GM23338 (cell line): ENCODE measurements at regions not wholly inside any gene's neighbourhood (a gene's known extent, or its start where the extent isn't known, plus 50 kb on each side); places are given as distances from the start of the nearest gene placed in this dataset.

ENCODE experiments used
- ATAC-seq: fragments of 200-7000 bp; cut with Tn5 transposase; 3 replicates; pipeline ENCODE4 v1.9.1; 2020
- DNase-seq: peaks from one replicate; pipeline ENCODE4 v3.0.0-alpha.2; 2015; ENCODE audit warnings: low spot score
- H2AFZ ChIP-seq: fragments of 200-600 bp; sonication (generic); 2 replicates; pipeline ENCODE4 v1.8.0; 2016; ENCODE audit warnings: antibody characterized with exemption, mild to moderate bottlenecking, moderate library complexity
- H3F3A ChIP-seq: fragments of 200-600 bp; sonication (generic); replicated peaks from 2 replicates; pipeline ENCODE4 v1.8.0; 2017; ENCODE audit warnings: antibody characterized with exemption, mixed run types, low read depth
- H3K27ac ChIP-seq: fragments of 200-600 bp; sonication (generic); 2 replicates; pipeline ENCODE4 v1.6.1; 2016; ENCODE audit warnings: low read depth
- H3K27me3 ChIP-seq: fragments of 200-600 bp; sonication (generic); 2 replicates; pipeline ENCODE4 v1.8.0; 2016; ENCODE audit warnings: mild to moderate bottlenecking, mixed run types, moderate library complexity; ENCODE audit not compliant: insufficient read depth
- H3K36me3 ChIP-seq: fragments of 200-600 bp; sonication (generic); 2 replicates; pipeline ENCODE4 v1.8.0; 2016; ENCODE audit warnings: mild to moderate bottlenecking; ENCODE audit not compliant: insufficient read depth
- H3K4me1 ChIP-seq: fragments of 200-600 bp; sonication (generic); 2 replicates; pipeline ENCODE4 v1.8.0; 2016; ENCODE audit warnings: mild to moderate bottlenecking, moderate library complexity; ENCODE audit not compliant: insufficient read depth
- H3K4me2 ChIP-seq: fragments of 200-600 bp; sonication (generic); 2 replicates; pipeline ENCODE4 v1.7.1; 2017; ENCODE audit warnings: mixed run types
- H3K4me3 ChIP-seq: fragments of 200-600 bp; sonication (generic); 2 replicates; pipeline ENCODE4 v1.6.1; 2016; ENCODE audit warnings: mixed run types
- H3K79me2 ChIP-seq: fragments of 200-600 bp; sonication (generic); replicated peaks from 2 replicates; pipeline ENCODE4 v1.8.0; 2017; ENCODE audit warnings: mild to moderate bottlenecking; ENCODE audit not compliant: insufficient read depth
- H3K9me2 ChIP-seq: fragments of 200-600 bp; sonication (generic); 2 replicates; pipeline ENCODE4 v1.8.0; 2017; ENCODE audit not compliant: insufficient read depth
- H4K20me1 ChIP-seq: fragments of 200-600 bp; sonication (generic); replicated peaks from 2 replicates; pipeline ENCODE4 v1.8.0; 2017; ENCODE audit warnings: mild to moderate bottlenecking; ENCODE audit not compliant: insufficient read depth
- H3K27ac Mint-ChIP-seq: 2 replicates; pipeline ENCODE4 v1.8.0; 2020; ENCODE audit warnings: inconsistent platforms, mild to moderate bottlenecking, moderate library complexity, mixed read lengths
- H3K27me3 Mint-ChIP-seq: 3 replicates; pipeline ENCODE4 v1.8.0; 2022; ENCODE audit warnings: low read depth, mild to moderate bottlenecking, moderate library complexity, mixed read lengths, inconsistent platforms; ENCODE audit not compliant: insufficient read depth, poor library complexity
- H3K36me3 Mint-ChIP-seq: 3 replicates; pipeline ENCODE4 v1.8.0; 2021; ENCODE audit warnings: low read depth, mild to moderate bottlenecking, inconsistent platforms, moderate library complexity, mixed read lengths
- H3K4me1 Mint-ChIP-seq: 3 replicates; pipeline ENCODE4 v1.8.0; 2020; ENCODE audit warnings: mild to moderate bottlenecking, inconsistent platforms, mixed read lengths
- H3K4me3 Mint-ChIP-seq: 3 replicates; pipeline ENCODE4 v1.8.0; 2021; ENCODE audit warnings: moderate library complexity, mild to moderate bottlenecking, inconsistent platforms, mixed read lengths
- H3K9me3 Mint-ChIP-seq: 3 replicates; pipeline ENCODE4 v1.8.0; 2020; ENCODE audit warnings: moderate library complexity, mild to moderate bottlenecking, inconsistent platforms, mixed read lengths
- CREB1 ChIP-seq: fragments of 250-450 bp; sonication (Bioruptor Pico); IDR thresholded peaks from 2 replicates; pipeline ENCODE4 v1.5.0; 2020; ENCODE audit warnings: low read depth, mild to moderate bottlenecking, moderate library complexity
- EZH2 ChIP-seq: fragments of 200-600 bp; sonication (generic); IDR thresholded peaks from one replicate; pipeline ENCODE4 v1.8.0; 2017; ENCODE audit warnings: antibody characterized with exemption, mild to moderate bottlenecking, low read depth; ENCODE audit not compliant: unreplicated experiment
- EZH2phosphoT487 ChIP-seq: fragments of 200-600 bp; sonication (generic); IDR thresholded peaks from one replicate; pipeline ENCODE4 v1.8.1; 2018; ENCODE audit warnings: antibody characterized with exemption; ENCODE audit not compliant: unreplicated experiment
- POLR2AphosphoS5 ChIP-seq: IDR thresholded peaks from 2 replicates; pipeline ENCODE4 v1.6.1; 2016; ENCODE audit warnings: antibody characterized with exemption, low read depth
- STAT1 ChIP-seq: IDR thresholded peaks from one replicate; pipeline ENCODE4 v1.6.1; 2016; ENCODE audit warnings: antibody characterized with exemption; ENCODE audit not compliant: unreplicated experiment
- ZNF331 ChIP-seq: fragments of 250-450 bp; sonication (Bioruptor Pico); IDR thresholded peaks from 2 replicates; pipeline ENCODE4 v1.5.0; 2020; ENCODE audit warnings: low read depth, mild to moderate bottlenecking, moderate library complexity
- TF ChIP-seq, protein P1 (sequence below): fragments of 250-450 bp; sonication (Bioruptor Pico); IDR thresholded peaks from 2 replicates; pipeline ENCODE4 v1.5.0; 2020; ENCODE audit warnings: mild to moderate bottlenecking, moderate library complexity
- TF ChIP-seq, protein P2 (sequence below): IDR thresholded peaks from 2 replicates; pipeline ENCODE4 v1.6.1; 2016; ENCODE audit warnings: antibody characterized with exemption

DNA sequence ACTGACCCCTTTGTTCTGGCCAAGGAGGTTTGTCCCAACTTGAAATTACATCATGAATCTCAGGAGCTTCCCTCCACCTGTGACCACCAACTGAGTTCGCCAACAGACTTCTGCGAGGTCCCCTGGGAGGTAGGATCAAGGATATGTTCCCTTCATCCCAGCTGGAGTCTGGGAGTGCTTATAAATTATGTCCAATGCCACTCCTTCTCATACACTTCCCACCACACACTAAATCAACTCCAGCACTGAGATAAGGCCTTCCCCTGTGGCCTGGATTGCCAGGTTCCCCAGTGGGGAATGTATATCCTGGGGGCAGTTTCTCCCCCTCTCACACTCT, 99.2 kb downstream of the RND3 start (continued):
- TF ChIP-seq, protein P1, sequence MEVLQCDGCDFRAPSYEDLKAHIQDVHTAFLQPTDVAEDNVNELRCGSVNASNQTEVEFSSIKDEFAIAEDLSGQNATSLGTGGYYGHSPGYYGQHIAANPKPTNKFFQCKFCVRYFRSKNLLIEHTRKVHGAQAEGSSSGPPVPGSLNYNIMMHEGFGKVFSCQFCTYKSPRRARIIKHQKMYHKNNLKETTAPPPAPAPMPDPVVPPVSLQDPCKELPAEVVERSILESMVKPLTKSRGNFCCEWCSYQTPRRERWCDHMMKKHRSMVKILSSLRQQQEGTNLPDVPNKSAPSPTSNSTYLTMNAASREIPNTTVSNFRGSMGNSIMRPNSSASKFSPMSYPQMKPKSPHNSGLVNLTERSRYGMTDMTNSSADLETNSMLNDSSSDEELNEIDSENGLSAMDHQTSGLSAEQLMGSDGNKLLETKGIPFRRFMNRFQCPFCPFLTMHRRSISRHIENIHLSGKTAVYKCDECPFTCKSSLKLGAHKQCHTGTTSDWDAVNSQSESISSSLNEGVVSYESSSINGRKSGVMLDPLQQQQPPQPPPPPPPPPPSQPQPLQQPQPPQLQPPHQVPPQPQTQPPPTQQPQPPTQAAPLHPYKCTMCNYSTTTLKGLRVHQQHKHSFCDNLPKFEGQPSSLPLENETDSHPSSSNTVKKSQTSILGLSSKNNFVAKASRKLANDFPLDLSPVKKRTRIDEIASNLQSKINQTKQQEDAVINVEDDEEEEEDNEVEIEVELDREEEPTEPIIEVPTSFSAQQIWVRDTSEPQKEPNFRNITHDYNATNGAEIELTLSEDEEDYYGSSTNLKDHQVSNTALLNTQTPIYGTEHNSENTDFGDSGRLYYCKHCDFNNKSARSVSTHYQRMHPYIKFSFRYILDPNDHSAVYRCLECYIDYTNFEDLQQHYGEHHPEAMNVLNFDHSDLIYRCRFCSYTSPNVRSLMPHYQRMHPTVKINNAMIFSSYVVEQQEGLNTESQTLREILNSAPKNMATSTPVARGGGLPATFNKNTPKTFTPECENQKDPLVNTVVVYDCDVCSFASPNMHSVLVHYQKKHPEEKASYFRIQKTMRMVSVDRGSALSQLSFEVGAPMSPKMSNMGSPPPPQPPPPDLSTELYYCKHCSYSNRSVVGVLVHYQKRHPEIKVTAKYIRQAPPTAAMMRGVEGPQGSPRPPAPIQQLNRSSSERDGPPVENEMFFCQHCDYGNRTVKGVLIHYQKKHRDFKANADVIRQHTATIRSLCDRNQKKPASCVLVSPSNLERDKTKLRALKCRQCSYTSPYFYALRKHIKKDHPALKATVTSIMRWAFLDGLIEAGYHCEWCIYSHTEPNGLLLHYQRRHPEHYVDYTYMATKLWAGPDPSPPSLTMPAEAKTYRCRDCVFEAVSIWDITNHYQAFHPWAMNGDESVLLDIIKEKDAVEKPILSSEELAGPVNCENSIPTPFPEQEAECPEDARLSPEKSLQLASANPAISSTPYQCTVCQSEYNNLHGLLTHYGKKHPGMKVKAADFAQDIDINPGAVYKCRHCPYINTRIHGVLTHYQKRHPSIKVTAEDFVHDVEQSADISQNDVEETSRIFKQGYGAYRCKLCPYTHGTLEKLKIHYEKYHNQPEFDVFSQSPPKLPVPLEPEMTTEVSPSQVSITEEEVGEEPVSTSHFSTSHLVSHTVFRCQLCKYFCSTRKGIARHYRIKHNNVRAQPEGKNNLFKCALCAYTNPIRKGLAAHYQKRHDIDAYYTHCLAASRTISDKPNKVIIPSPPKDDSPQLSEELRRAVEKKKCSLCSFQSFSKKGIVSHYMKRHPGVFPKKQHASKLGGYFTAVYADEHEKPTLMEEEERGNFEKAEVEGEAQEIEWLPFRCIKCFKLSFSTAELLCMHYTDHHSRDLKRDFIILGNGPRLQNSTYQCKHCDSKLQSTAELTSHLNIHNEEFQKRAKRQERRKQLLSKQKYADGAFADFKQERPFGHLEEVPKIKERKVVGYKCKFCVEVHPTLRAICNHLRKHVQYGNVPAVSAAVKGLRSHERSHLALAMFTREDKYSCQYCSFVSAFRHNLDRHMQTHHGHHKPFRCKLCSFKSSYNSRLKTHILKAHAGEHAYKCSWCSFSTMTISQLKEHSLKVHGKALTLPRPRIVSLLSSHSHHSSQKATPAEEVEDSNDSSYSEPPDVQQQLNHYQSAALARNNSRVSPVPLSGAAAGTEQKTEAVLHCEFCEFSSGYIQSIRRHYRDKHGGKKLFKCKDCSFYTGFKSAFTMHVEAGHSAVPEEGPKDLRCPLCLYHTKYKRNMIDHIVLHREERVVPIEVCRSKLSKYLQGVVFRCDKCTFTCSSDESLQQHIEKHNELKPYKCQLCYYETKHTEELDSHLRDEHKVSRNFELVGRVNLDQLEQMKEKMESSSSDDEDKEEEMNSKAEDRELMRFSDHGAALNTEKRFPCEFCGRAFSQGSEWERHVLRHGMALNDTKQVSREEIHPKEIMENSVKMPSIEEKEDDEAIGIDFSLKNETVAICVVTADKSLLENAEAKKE (CRISPR knock-in tag) = no peak
- TF ChIP-seq ZNF331 (CRISPR knock-in tag) = no peak

DNA sequence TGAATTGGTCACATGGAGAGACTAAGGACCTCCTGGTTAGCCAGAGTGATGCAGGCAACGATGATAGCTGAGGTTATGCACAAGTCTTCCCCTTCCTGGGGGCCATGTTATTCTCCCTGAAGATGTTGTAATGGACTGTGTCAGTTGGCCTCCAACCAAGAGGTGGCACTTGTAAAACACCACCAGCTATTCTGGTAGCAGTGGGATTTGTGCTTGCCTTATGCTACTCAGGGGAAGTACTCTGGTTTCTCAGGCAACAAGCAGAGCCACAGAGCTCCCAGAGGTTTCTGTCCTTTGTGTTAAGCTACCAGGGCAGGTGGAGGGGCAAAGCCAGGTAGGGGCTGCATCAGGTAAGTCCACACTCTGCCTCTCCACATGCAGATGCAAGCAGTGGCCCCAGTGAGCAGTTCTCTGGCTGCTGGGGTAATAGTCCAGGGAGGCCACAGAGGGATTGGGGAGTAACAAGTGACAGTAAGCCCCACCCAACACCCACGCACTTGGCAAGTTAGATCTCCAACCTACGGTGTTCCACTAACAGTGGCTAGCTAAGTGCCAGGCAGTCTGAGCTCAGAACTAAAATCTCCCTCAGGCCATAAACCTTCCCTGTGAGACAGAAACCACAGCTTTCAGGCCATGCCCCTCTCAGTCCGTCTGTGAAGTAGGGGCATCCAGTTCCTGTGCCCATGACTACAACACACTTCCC, 99.7 kb downstream of the RND3 start:
- peak overlapping the region; percentile 29; the same call in 1 of the 2 replicates for H2AFZ ChIP-seq
- no peak for DNase-seq
- TF ChIP-seq, protein P1 (CRISPR knock-in tag) = no peak
- TF ChIP-seq EZH2 (no peak), ZNF331 (CRISPR knock-in tag) (no peak), EZH2phosphoT487 (no peak), STAT1 (no peak), CREB1 (no peak), POLR2AphosphoS5 (no peak)
- TF ChIP-seq, protein P2, sequence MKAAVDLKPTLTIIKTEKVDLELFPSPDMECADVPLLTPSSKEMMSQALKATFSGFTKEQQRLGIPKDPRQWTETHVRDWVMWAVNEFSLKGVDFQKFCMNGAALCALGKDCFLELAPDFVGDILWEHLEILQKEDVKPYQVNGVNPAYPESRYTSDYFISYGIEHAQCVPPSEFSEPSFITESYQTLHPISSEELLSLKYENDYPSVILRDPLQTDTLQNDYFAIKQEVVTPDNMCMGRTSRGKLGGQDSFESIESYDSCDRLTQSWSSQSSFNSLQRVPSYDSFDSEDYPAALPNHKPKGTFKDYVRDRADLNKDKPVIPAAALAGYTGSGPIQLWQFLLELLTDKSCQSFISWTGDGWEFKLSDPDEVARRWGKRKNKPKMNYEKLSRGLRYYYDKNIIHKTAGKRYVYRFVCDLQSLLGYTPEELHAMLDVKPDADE = no peak

More for the DNA sequence above, 99.7 kb downstream of the RND3 start:
- Histone ChIP-seq H3K27me3 (no peaks in the 10 kb centered on the region), H3K4me1 (no peaks in the 10 kb centered on the region), H3K27ac (no peak overlapping the region), H3F3A (no peaks in the 10 kb centered on the region), H3K36me3 (no peaks in the 10 kb centered on the region), H3K4me3 (no peak overlapping the region), H4K20me1 (no peaks in the 10 kb centered on the region), H3K79me2 (no peaks in the 10 kb centered on the region), H3K4me2 (no peak overlapping the region), H3K9me2 (peaks cover 12% of the 10 kb centered on the region)
- no peak for ATAC-seq
- H3K9me3 Mint-ChIP-seq = peaks cover 14% of the 10 kb centered on the region; the same call in 2 of the 3 replicates
- H3K27me3 Mint-ChIP-seq = no peaks in the 10 kb centered on the region
- 0 out of 3 replicates have a peak, but pooled peaks cover 3% of the 10 kb centered on the region for H3K4me1 Mint-ChIP-seq
- H3K4me3 Mint-ChIP-seq = no peak overlapping the region
- H3K36me3 Mint-ChIP-seq = peaks cover 14% of the 10 kb centered on the region; the same call in 2 of the 3 replicates
- H3K27ac Mint-ChIP-seq = no peak overlapping the region
